ENCODE measurements at regions not wholly inside any gene's neighbourhood (a gene's known extent, or its start where the extent isn't known, plus 50 kb on each side); places are given as distances from the start of the nearest gene placed in this dataset.
"Not testable (repeated sequence)": the region's sequence is repeated elsewhere in the genome, so short reads cannot be mapped to it uniquely, and the experiment has no call there.

GRCh38 chr10:30154126-30154525 lies 94.7 kb upstream of the JCAD start:
- Histone ChIP-seq H3K27me3 (no peaks in the 10 kb centered on the region), H3K27ac (no peak overlapping the region), H3K4me1 (no peaks in the 10 kb centered on the region), H3K4me3 (no peak overlapping the region), H3K9me3 (peaks cover 0 to 9% (median 0%) of the 10 kb centered on the region in 4 donors), H3K36me3 (no peaks in the 10 kb centered on the region)
- TF ChIP-seq POLR2A (IDR thresholded peaks at IDR 0.05) (no peak), EP300 (IDR thresholded peaks at IDR 0.05) (no peak), CTCF (IDR thresholded peaks at IDR 0.05) (no peak)
- no peak for DNase-seq (ENCODE audit: low spot score in 2 of 2)
- 88 to 90% methylated on average over 4 of the region's 4 CpGs for WGBS, 2 donors

- peaks cover 0 to 9% (median 0%) of the 10 kb centered on the region in 4 donors for H3K9me3 ChIP-seq
- no peak for DNase-seq (ENCODE audit: low spot score in 2 of 2)
- 71 to 82% methylated on average over 8 of the region's 8 CpGs for WGBS, 2 donors
These were observed 92.4 kb upstream of the JCAD start for GRCh38 chr10:30151581-30152389.

GRCh38 chr10:30141423-30141822 lies 82.0 kb upstream of the JCAD start:
- TF ChIP-seq EP300 (IDR thresholded peaks at IDR 0.05) (no peak), POLR2A (IDR thresholded peaks at IDR 0.05) (no peak), CTCF (IDR thresholded peaks at IDR 0.05) (no peak)
- H3K9me3 ChIP-seq: peaks cover 0 to 13% (median 0%) of the 10 kb centered on the region in 4 donors
- 63 to 75% methylated on average over 2 of the region's 2 CpGs for WGBS, 2 donors
- no peaks in the 10 kb centered on the region for H3K4me1 ChIP-seq
- H3K36me3 ChIP-seq: no peaks in the 10 kb centered on the region
- no peaks in the 10 kb centered on the region for H3K27me3 ChIP-seq
- DNase-seq (ENCODE audit: low spot score in 2 of 2): no peak
- no peak overlapping the region for H3K27ac ChIP-seq
- no peak overlapping the region for H3K4me3 ChIP-seq

More at GRCh38 chr10:30151581-30152389, 92.4 kb upstream of the JCAD start:
- H3K36me3 ChIP-seq: no peaks in the 10 kb centered on the region
- H3K27me3 ChIP-seq: no peaks in the 10 kb centered on the region
- TF ChIP-seq CTCF (IDR thresholded peaks at IDR 0.05) (no peak), POLR2A (IDR thresholded peaks at IDR 0.05) (no peak), EP300 (IDR thresholded peaks at IDR 0.05) (no peak)
- H3K4me3 ChIP-seq: no peak overlapping the region
- no peak overlapping the region for H3K27ac ChIP-seq
- no peaks in the 10 kb centered on the region for H3K4me1 ChIP-seq

- DNase-seq (ENCODE audit: low spot score in 2 of 2): no peak
- 61 to 67% methylated on average over 11 of the region's 11 CpGs for WGBS, 2 donors
- no peak overlapping the region for H3K27ac ChIP-seq
- no peaks in the 10 kb centered on the region for H3K36me3 ChIP-seq
- H3K4me1 ChIP-seq: no peaks in the 10 kb centered on the region
- H3K4me3 ChIP-seq: no peak overlapping the region
- TF ChIP-seq EP300 (IDR thresholded peaks at IDR 0.05) (no peak), POLR2A (IDR thresholded peaks at IDR 0.05) (no peak), CTCF (IDR thresholded peaks at IDR 0.05) (no peak)
- H3K27me3 ChIP-seq: no peaks in the 10 kb centered on the region
- H3K9me3 ChIP-seq: no peaks in the 10 kb centered on the region
These were observed 75.0 kb upstream of the JCAD start for GRCh38 chr10:30134171-30134945.

- Histone ChIP-seq H3K9me3 (no peaks in the 10 kb centered on the region), H3K36me3 (no peaks in the 10 kb centered on the region), H3K27me3 (no peaks in the 10 kb centered on the region), H3K4me3 (no peak overlapping the region), H3K4me1 (no peaks in the 10 kb centered on the region), H3K27ac (no peak overlapping the region)
- 83 to 97% methylated on average over 1 of the region's 1 CpG for WGBS, 2 donors
- TF ChIP-seq CTCF (IDR thresholded peaks at IDR 0.05) (no peak), POLR2A (IDR thresholded peaks at IDR 0.05) (no peak), EP300 (IDR thresholded peaks at IDR 0.05) (no peak)
- no peak for DNase-seq (ENCODE audit: low spot score in 2 of 2)
These were observed 73.8 kb upstream of the JCAD start for GRCh38 chr10:30133198-30133597.

- H3K4me1 ChIP-seq; H3K9me3 ChIP-seq; DNase-seq (ENCODE audit: low spot score in 2 of 2); H3K4me3 ChIP-seq; H3K27ac ChIP-seq; H3K27me3 ChIP-seq; H3K36me3 ChIP-seq: not testable (repeated sequence)
- 90 to 93% methylated on average over 13 of the region's 13 CpGs for WGBS, 2 donors
These were observed 72.0 kb upstream of the JCAD start for GRCh38 chr10:30131369-30131768.

GRCh38 chr10:30129326-30129725 lies 69.9 kb upstream of the JCAD start:
- not testable (repeated sequence) for H3K9me3 ChIP-seq; H3K36me3 ChIP-seq; H3K27me3 ChIP-seq; DNase-seq (ENCODE audit: low spot score in 2 of 2); H3K27ac ChIP-seq; H3K4me3 ChIP-seq; H3K4me1 ChIP-seq
- 92 to 94% methylated on average over 8 of the region's 8 CpGs for WGBS, 2 donors
